HT-29 (cell line): ENCODE measurements at regions not wholly inside any gene's neighbourhood (a gene's known extent, or its start where the extent isn't known, plus 50 kb on each side); places are given as distances from the start of the nearest gene placed in this dataset.

ENCODE experiments used
- DNase-seq: peaks from one replicate; pipeline ENCODE4 v3.0.0-alpha.2; 2015; ENCODE audit warnings: low spot score

GRCh38 chr12:64931321-64931720 is 106.9 kb downstream of the TBC1D30 start:
- no peak for DNase-seq

GRCh38 chr12:64931981-64932380 is 107.5 kb downstream of the TBC1D30 start:
- no peak for DNase-seq

- DNase-seq: no peak
Measured at GRCh38 chr12:64933791-64934190, 109.3 kb downstream of the TBC1D30 start.

- DNase-seq: no peak
Measured at GRCh38 chr12:64937452-64937851, 113.0 kb downstream of the TBC1D30 start.

- peak; percentile 7 for DNase-seq
Measured at GRCh38 chr12:64938179-64938578, 113.7 kb downstream of the TBC1D30 start.

GRCh38 chr12:64943686-64944085 is 119.2 kb downstream of the TBC1D30 start:
- DNase-seq: no peak

GRCh38 chr12:64944966-64945365 is 120.5 kb downstream of the TBC1D30 start:
- no peak for DNase-seq

- DNase-seq: no peak
Measured at GRCh38 chr12:64946132-64946829, 121.8 kb downstream of the TBC1D30 start.

- DNase-seq: no peak
Measured at GRCh38 chr12:64950711-64951298, 126.4 kb downstream of the TBC1D30 start.

- no peak for DNase-seq
Measured at GRCh38 chr12:64951944-64952343, 127.5 kb downstream of the TBC1D30 start.

- DNase-seq: no peak
Measured at GRCh38 chr12:64955746-64956145, 131.3 kb downstream of the TBC1D30 start.

GRCh38 chr12:64965920-64966319 is 141.5 kb downstream of the TBC1D30 start:
- DNase-seq: no peak

GRCh38 chr12:64968989-64969819 is 144.8 kb downstream of the TBC1D30 start:
- peak; percentile 55 for DNase-seq

- no peak for DNase-seq
Measured at GRCh38 chr12:64976131-64976530, 145.0 kb downstream of the WIF1 start.

- no peak for DNase-seq
Measured at GRCh38 chr12:64983771-64984278, 137.3 kb downstream of the WIF1 start.

GRCh38 chr12:64991121-64991611 is 129.9 kb downstream of the WIF1 start:
- DNase-seq: no peak

GRCh38 chr12:64992116-64992515 is 129.0 kb downstream of the WIF1 start:
- no peak for DNase-seq

- DNase-seq: no peak
Measured at GRCh38 chr12:64992641-64993040, 128.5 kb downstream of the WIF1 start.

- DNase-seq: no peak
Measured at GRCh38 chr12:64993461-64993860, 127.6 kb downstream of the WIF1 start.

- DNase-seq: no peak
Measured at GRCh38 chr12:64995816-64996215, 125.3 kb downstream of the WIF1 start.

- no peak for DNase-seq
Measured at GRCh38 chr12:64997858-64998257, 123.2 kb downstream of the WIF1 start.
